Stimulated activated CD8-positive, alpha-beta memory T cell treated with anti-CD3 and anti-CD28 coated beads, Interleukin-12 subunit alpha, Interleukin-12 subunit beta, amount 100 ng/mL, for 4 hours (primary cell): ENCODE measurements at regions not wholly inside any gene's neighbourhood (a gene's known extent, or its start where the extent isn't known, plus 50 kb on each side); places are given as distances from the start of the nearest gene placed in this dataset.
"Not testable (repeated sequence)": the region's sequence is repeated elsewhere in the genome, so short reads cannot be mapped to it uniquely, and the experiment has no call there.

ENCODE experiments used
- DNase-seq: peaks from one replicate; pipeline ENCODE4 v3.0.0-alpha.2; 2020; ENCODE audit warnings: low read depth

DNA sequence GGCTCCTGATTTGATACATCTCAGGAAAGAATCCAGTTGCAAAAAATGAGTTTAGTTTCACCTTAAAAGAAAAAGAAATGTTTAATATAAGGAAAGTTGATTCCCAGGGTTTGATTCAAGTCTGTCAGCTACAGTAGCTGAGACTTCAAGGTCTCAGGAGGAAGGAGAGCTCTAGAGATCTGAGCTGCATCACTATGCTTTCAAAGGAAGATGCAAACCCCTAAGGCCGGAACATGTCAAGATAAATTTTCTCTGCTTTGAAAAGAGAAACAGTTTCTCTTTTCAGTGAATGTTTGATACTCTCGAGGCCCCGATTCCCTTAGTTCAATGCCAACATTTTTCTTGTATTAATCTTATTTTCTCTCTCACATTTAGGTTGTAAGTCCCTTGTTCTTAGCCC, 128.6 kb downstream of the RGPD3 start:
- DNase-seq: no peak

DNA sequence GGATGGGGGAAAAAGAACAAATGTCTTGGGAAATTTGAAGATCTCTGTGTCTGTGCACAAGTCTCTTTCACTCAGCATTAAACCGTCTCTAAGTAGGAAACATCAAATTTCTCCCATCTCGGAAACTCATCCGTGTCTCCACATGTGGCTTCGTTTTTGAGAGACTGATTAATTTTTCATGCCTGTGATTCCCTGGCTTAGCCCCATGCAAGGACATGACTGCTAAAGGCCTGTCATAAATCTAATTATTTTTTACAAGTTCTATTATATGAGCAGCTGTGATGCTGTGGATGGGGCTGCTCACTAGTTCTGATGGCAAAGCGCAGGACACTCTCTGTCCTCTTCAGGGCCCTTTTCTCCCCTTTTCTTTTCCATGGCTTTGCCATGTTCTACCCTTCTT, 129.1 kb downstream of the RGPD3 start:
- no peak for DNase-seq

DNA sequence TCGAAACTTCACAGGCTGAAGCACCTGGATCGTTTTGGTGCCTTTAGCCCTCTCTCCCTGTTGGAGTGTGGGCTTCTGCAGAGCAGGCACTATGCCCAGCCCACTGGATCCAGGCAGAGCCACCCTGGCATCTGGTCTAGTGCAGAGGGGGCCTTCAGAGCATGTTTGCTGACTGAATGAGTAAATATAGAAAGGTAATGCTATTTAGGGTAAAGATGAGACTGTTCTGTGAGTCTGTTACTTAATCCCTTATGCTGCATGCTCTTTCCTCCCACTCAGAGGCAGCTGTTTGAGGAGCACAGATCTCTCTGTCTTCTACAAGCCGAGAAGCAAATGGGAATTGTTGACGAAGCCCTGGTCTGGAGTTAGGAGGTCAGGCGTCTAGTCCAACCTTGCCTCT, 130.2 kb downstream of the RGPD3 start:
- DNase-seq: no peak

DNA sequence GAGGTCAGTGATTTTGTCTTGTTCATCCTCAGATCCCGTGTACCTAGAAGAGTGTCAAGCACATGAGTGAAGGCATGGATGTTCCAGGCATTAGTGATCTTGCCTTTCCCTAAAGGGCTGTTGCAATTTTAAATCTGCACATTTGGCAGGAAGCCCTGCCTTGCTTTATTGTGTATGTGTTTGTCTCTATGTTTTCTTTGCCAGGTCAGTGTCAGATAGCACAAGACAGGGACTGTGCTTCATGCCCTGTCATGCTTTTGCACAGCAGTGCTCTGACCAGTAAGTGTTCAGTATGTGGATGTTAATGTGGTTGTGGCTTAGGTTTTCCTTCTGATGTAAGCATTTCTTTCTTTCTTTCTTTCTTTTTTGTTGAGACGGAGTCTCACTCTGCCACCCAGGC, 131.5 kb downstream of the RGPD3 start:
- no peak for DNase-seq

DNA sequence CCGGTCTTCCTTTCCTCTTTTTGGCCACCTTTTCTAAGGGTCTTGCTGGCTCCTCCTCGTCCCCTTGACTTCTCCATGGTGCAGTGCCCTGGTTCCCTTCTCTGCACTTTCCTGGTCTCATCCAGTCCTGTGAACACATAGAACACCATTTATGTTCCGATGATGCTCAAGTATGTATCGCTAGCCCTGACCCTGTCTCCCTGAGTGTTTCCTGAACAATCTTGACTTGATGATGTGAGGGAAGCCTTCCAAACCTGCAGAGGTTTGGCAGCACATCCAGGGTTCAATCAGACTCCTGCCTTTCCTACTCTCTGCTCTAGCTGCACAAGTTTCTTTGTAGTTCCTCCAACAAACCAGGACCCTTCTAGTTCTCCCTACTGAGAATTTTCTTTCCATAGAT, 132.1 kb downstream of the RGPD3 start:
- no peak for DNase-seq

DNA sequence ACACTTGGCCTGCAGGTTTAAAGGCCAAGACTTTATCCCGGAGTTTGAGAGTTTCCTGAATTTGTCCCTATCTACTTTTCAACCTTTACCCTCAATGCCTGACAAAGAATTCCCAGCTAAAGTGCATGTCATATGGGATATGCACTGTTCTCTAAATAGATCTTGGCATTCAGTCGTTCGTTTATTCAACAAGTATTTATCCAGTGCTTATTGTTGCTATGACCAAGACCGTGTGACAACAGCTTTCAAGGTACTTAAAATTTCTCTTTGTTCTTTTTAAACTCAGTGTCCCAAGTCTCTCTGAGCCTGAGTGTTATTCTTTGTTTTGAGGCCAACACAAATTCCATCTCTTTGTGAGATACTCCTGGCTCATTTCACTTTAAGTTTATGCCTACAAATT, 133.4 kb downstream of the RGPD3 start:
- no peak for DNase-seq

DNA sequence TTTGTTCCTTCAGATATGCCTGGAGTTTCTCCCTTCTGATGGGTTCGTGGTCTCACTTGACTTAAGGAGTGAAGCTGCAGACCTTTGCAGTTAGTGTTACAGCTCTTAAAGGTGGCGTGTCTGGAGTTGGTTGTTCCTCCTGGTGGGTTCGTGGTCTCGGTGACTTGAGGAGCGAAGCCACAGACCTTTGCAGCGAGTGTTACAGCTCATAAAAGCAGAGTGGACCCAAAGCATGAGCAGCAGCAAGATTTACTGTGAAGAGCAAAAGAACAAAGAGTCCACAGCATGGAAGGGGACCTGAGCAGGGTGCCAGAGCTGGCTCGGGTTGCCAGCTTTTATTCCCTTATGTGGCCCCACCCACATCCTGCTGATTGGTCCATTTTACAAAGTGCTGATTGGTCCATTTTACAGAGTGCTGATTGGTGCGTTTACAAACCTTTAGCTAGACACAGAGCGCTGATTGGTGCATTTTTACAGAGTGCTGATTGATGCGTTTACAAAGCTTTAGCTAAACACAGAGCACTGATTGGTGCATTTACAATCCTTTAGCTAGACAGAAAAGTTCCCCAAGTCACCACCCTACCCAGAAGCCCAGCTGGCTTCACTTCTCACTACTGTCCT, 134.8 kb downstream of the RGPD3 start:
- DNase-seq: not testable (repeated sequence)

DNA sequence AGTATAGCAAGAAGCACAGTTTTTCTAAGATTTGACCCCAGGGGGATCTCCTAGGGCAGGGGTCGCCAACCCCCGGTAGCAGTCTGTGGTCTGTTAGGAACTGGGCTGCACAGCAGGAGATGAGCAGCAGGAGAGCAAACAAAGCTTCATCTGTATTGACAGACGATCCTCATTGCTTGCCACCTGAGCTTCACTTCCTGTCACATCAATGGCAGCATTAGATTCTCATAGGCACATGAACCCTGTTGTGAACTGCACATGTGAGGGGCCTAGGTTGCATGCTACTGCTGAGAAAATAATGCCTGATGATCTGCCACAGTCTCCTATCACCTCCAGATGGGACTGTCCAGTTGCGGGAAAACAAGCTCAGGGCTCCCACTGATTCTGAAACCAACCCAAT, 136.2 kb downstream of the RGPD3 start:
- no peak for DNase-seq

DNA sequence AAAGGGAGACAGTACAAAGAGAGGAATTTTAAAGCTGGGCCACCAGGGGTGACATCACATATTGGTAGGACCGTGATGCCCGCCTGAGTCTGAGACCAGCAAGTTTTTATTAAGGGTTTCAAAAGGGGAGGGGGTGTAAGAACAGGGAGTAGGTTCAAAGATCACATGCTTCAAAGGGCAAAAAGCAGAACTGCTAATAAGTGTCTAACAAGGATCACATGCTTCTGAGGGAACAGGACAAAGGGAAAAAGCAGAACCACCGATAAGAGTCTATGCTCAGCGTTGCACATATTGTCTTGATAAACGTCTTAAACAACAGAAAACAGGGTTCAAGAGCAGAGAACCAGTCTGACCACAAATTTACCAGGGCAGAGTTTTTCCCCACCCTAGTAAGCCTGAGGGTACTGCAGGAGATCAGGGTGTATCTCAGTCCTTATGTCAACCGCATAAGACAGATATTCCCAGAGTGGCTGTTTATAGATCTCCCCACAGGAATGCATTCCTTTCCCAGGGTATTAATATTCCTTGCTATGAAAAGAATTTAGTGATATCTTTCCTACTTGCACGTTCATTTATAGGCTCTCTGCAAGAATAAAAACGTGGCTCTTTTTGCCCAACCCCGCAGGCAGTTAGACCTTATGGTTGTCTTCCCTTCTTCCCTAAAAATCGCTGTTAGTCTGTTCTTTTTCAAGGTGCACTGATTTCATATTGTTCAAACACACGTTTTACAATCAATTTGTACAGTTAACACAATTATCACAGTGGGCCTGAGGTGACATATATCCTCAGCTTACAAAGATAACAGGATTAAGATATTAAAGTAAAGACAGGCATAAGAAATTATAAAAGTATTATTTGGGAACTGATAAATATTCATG, 136.5 kb upstream of the UXS1 start:
- not testable (repeated sequence) for DNase-seq

DNA sequence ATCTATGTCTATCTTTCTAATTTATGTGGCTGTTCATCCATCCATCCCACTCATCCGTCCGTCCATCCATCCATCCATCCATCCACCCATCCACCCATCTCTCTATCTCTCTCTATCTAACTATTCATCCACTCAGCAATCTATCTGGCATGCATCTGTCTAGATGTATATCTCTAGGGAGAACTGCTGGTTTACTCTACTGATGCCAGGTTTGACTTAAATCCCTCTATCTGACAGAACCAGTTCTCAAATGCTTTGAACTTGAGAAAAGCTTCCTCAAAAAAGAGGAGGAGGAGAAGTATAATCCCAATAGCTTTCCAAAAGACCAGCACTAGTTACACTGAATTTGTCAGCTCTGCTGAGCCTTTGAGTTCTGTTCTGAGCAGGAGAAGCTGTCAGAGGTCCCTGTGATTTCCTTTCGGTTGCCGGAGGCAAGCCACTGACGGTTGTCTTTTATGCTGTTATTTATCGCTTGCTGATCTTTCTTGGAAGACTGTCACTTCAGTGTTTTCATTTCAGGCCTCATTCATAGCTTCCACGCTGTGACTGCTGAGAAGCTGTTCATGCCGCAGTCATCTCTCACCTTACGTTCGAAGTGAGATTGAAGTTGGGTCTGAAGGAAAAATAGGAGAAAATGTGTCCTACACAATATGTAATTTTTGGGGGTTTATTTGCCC, 129.4 kb upstream of the UXS1 start:
- no peak for DNase-seq

DNA sequence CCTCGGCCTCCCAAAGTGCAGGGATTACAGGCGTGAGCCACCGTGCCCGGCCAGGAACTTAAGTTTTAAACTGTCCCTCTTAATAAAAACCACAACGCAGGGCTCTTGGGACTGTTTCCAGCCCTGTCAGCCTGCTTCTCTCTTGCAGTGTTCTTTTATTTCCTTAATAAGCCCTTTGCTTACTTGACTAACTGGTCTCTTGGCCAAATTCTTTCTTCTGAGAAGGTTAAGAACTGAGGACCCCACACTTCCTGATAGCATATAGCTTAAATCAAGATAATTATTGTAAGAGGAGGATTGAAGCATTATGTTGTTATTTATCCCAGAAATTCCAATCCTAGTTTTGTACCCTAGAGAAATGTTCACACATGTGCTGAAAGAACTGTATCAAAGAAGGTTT, 128.2 kb upstream of the UXS1 start:
- DNase-seq: no peak

DNA sequence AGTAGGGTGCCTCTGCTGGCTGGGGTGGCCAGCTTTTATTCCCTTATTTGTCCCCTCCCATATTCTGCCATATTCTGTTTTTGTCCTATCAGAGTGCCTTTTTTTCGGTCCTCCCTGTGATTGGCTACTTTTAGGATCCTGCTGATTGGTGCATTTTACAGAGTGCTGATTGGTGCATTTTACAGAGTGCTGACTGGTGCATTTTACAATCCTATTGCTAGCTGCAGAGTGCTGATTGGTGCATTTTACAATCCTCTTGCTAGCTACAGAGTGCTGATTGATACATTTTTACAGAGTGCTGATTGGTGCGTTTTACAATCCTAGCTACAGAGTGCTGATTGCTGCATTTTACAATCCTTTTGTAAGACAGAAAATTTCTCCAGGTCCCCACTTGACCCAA, 126.3 kb upstream of the UXS1 start:
- not testable (repeated sequence) for DNase-seq

DNA sequence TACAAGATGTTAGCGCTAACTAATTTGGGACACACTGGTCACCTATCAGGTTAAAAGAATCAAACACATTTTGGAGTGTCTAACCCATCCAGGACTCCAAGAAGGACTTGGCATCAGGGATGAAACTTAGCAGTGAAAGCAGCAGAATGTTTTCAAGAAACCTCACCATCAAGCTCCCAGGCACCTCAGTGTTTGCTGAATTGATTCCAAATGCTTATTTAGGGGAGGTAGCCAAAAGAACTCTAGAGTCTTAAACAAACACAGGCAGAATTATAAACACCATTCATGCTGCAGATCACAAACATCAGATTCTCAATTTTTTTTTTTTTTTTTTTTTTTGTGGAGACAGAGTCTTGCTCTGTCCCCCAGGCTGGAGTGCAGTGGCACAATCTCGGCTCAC, 122.8 kb upstream of the UXS1 start:
- no peak for DNase-seq

DNA sequence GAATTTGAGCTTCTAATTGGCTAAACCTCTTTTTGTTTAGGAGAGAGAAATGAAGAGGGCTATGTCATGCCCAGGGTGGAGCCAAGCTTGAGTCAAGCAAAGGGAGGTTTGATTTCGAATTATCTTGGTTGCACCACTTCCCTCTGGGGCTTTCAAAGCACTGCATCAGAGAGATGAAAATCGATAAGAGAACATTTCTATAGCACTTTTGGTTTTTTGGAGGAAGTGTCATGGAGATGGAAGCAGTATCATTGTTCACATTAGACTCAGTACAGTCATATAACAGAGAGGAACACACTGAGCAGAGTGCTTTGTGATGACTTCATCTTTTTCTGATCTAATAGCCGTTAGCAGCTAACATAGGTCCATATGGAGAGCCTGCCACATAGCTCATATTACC, 120.3 kb upstream of the UXS1 start:
- no peak for DNase-seq

DNA sequence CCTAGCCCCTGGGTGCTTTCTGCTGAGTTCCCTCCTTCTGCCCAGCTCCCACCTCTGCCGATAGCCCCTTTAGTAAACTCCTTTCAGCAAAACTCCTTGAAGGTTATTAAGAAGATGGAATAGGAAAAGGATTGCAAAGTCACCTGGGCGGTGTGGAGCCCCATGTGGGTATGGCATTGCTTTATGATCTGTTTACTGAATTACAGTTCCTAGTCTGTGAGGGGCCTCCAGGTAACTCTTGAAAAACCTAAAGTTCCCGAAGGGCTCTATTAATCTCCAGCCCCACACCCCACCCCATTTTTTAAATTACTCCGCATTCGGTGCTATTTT, 116.9 kb upstream of the UXS1 start:
- DNase-seq: no peak

DNA sequence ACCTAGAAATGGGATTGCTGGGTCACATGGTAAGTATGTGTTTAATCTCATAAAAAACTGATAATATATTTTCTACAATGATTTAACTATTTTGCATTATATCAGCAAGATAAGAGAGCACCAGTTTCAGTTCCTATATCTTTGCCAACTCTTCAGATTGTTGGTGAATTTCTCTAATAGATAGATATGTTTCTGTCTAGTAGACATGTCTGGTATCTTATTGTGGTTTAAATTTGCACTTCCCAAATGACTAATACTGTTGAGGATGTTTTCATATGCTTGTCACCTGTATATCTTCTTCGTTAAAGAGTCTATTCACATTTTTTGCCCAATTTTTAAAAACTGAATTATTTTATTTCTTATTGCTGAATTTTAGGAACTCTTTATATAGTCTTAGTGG, 113.8 kb upstream of the UXS1 start:
- DNase-seq: no peak

DNA sequence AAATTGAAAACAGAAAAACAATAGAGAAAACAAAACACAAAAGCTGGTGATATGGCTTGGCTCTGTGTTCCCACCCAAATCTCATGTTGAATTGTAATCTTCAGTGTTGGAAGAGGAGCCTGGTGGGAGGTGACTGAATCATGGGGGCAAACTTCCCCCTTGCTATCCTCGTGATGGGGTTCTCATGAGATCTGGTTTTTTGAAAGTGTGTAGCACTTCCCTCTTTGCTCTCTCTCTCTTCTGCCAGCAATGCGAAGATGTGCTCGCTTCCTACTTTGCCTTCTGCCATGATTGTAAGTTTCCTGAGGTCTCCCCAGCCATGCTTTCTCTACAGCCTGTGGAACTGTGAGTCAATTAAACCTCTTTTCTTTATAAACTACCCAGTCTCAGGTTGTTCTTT, 112.3 kb upstream of the UXS1 start:
- DNase-seq: no peak

DNA sequence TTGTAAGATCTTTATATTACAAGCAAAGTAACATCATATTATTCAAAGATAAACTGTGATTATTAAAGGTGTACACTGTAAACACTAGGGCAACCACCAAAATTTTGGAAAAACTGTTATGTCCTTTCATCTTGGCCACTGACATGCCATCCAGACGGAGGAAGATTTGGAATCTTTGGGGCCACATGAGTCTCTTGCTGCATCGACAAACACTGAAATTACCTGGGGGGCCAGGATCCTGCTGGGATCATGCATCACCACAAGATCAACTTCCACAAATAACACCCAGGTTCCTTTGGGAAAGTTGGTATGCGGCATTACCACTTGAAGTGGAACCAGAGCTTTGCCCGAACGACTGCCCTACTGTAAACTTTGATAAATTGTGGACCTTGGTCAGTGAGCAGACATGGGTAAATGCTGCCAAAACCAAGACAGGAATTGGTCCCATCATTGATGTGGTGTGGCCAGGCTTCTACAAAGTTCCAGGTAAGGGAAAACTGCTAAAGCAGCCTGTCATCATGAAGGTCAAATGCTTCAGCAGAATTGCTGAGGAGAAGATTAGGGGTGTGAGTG, 110.6 kb upstream of the UXS1 start:
- DNase-seq: no peak

DNA sequence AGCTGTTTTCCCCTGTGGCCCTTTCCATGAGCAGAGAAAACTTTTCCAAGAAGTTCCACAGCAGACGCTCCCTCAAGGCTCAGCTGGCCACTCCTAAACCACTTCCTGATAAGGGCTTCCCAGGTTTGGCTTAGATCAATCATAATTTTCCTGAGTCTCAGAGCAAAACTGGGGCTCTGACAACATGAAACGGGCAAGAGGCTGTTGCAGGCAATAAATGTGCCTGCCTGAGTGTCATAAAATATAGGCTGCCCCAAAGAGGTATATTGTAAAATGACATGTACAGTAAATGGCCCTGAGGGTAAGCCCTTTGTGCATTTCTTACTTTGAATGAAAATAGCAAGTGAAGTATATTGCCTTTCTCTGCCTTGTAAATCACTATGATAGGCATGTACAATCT, 105.6 kb upstream of the UXS1 start:
- DNase-seq: no peak

DNA sequence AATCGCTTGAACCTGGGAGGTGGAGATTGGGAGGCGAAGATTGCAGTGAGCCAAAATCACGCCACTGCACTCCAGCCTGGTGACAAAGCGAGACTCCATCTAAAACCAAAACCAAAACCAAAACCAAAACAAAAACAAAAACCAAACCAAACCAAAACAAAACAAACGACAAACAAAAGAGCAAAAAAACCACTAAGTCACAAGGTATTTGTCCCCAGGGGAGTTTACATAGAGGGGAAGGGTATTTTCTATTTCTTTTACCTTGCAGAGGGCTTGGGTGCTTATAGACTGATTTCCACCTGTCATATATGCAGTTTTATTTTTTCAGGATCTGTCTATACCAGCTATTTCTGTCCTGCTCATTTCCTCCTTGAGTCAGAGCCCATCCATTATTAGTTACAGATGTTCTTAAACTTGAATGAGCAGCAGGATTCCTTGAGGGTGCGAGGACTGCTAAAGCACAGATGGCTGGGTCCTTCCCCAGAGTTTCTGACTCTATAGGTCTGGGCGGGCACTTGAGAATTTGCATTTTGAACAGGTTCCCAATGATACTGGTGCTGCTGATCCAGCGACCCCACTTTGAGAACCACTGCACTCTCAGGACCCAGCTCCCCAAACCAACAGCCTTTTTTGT, 102.2 kb upstream of the UXS1 start:
- no peak for DNase-seq

DNA sequence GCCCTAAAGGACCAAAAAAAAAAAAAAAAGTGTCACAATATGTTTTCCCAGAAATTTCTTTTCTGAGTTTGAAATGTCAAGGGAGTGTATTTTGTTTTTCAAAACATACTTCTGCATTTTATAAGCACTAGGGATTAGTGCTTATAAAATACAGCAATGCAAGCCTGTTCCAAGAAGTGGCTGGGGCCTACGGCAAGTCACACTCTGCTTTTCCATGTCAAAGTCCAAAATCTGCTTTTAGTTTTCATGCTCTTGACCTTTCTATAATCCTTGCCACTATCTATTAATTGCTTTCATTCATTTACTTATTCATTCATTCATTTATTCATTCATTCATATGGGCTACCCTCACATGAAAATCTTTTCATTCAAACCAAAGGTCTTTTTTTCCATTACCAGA, 100.1 kb upstream of the UXS1 start:
- no peak for DNase-seq

DNA sequence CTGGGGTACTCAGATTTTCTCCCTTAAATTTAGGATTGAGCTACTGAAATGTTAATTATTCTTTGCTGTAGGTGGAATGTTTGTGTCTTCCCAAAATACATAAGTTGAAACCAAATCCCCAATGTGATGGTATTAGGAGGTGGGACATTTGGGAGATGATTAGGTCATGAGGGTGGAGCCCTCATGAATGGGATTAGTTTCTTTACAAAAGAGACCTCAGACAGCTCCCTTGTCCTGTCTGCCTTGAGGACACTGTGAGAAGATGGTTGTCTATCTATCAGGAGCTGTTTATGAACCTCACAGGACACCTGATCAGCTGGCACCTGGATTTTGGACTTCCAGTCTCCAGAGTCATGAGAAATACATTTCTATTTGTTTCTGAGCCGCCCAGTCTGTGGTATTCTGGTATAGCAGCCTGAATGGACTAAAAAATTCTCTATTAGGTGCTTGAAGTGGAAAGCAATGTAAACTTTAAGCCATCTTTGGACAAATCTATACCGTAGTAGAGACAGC, 99.2 kb upstream of the UXS1 start:
- no peak for DNase-seq
